Mucosa of descending colon (tissue), 3 donors: ENCODE measurements at regions not wholly inside any gene's neighbourhood (a gene's known extent, or its start where the extent isn't known, plus 50 kb on each side); places are given as distances from the start of the nearest gene placed in this dataset.

Experiments used
- ATAC-seq: fragments of 200-7000 bp; cut with Tn5 transposase; one replicate; pipeline ENCODE4 v1.9.1; 2020; ENCODE audit warnings: mild to moderate bottlenecking, moderate library complexity
- DNase-seq, 3 donors: peaks; one replicate each; pipeline ENCODE4 v3.0.0-alpha.2; 2020
- H3K36me3 ChIP-seq: fragments of 200-600 bp; one replicate; pipeline ENCODE4 v1.8.0; 2021; ENCODE audit warnings: low read depth, mild to moderate bottlenecking
- H3K4me1 ChIP-seq: fragments of 200-600 bp; one replicate; pipeline ENCODE4 v1.8.0; 2021; ENCODE audit warnings: low read depth, mild to moderate bottlenecking
- H3K4me3 ChIP-seq: fragments of 200-600 bp; one replicate; pipeline ENCODE4 v1.8.0; 2021; ENCODE audit warnings: mild to moderate bottlenecking
- H3K9me3 ChIP-seq: fragments of 200-600 bp; one replicate; pipeline ENCODE4 v1.8.0; 2021; ENCODE audit warnings: mild to moderate bottlenecking
- intact Hi-C, 2 donors: fragments of 100-400 bp; cut with DNase I in 1 of 2; cut with micrococcal nuclease in 1 of 2; formaldehyde crosslinking; loops; one replicate each; pipeline versions ENCODE4 v1.11.0 to v1.11.1; 2022; cut with DNase I, micrococcal nuclease
- TF ChIP-seq, protein P1 (sequence below): fragments of 200-600 bp; IDR thresholded peaks from one replicate; pipeline ENCODE4 v1.8.0; 2022; ENCODE audit warnings: antibody characterized with exemption, mild to moderate bottlenecking
- donor health status: DM: no; HTN: no; CAD: no; lungs with moderate emphysema.
- donor health status: DM: no; HTN: no; CAD: no.
- donor health status: DM: no; HTN: yes; CAD: no.

DNA sequence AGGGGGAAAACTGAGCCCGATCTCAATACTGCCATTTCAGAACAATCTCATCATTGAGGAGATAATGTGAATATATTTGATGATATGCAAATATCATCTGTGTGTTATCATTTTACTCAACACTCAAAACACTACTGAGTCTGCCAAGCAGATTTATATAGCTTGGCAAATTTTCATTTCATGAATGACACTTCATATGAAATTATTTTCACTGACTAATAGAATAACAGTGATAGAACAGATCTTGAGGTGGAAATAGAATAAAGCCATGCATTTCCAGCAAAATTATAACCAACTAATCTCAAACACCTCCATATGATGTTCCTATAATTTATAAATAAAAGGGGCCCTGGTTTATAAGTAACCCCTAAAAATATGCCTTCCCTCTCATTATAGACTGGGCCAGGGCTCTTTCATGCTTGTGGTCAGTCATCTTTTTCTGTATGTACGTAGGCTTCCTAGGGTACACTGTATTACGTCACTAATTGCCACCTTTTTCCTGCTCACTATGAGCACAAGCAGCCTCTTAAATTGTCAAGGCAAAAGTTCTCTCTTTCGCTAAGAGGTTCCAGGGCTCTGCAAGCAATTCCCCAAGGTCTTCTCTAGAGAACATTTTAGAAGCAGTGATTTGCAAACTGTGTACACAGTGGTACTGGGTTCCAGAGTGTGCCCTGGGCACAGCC lies 197.1 kb upstream of the FOXN3 start:
- Histone ChIP-seq H3K36me3 (no peaks in the 10 kb centered on the region), H3K4me1 (peaks cover 4% of the 10 kb centered on the region), H3K9me3 (no peaks in the 10 kb centered on the region), H3K4me3 (no peak overlapping the region)
- DNase-seq: no peak
- no peak for ATAC-seq
- TF ChIP-seq, protein P1, sequence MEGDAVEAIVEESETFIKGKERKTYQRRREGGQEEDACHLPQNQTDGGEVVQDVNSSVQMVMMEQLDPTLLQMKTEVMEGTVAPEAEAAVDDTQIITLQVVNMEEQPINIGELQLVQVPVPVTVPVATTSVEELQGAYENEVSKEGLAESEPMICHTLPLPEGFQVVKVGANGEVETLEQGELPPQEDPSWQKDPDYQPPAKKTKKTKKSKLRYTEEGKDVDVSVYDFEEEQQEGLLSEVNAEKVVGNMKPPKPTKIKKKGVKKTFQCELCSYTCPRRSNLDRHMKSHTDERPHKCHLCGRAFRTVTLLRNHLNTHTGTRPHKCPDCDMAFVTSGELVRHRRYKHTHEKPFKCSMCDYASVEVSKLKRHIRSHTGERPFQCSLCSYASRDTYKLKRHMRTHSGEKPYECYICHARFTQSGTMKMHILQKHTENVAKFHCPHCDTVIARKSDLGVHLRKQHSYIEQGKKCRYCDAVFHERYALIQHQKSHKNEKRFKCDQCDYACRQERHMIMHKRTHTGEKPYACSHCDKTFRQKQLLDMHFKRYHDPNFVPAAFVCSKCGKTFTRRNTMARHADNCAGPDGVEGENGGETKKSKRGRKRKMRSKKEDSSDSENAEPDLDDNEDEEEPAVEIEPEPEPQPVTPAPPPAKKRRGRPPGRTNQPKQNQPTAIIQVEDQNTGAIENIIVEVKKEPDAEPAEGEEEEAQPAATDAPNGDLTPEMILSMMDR: no peak
- intact Hi-C loops: no loop called here

DNA sequence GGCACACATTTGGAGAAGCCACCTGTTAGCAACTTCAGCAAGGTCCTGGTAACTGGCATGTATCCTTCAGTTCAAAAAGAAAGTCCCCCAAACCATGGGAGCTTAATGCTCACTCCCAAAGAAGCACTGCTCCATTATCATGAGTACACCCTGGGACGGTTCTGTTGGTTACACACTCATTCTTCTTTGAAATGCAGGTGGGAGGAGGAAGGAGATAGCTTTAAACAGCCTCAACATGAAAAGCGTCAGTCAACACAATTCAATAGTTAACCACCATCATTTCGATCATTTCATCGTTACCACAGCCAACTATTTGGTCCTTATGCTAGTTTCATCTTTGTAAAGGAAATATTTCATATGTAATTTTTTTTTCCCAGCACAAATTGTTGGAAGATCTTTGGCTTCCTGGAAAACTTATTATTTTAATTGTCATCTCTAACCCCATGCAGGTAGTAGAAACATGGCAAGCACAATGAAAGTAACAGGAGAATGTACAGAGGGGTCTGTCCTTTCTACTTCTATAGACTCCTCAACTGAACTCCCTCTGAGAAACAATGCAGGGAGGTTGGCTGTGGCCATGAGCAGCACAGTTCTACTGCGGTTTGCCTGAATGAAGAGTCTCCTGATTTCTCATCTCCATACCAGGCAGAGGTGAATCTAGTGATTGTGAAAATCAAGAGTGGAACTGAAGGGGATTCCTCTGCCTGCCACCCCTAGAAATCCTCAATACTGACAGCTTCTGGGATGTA lies 196.4 kb upstream of the FOXN3 start:
- Histone ChIP-seq H3K9me3 (no peaks in the 10 kb centered on the region), H3K4me1 (peaks cover 4% of the 10 kb centered on the region), H3K36me3 (no peaks in the 10 kb centered on the region), H3K4me3 (no peak overlapping the region)
- TF ChIP-seq, protein P1: no peak
- ATAC-seq (no peak), DNase-seq (no peak)
- intact Hi-C loops: no loop called here

DNA sequence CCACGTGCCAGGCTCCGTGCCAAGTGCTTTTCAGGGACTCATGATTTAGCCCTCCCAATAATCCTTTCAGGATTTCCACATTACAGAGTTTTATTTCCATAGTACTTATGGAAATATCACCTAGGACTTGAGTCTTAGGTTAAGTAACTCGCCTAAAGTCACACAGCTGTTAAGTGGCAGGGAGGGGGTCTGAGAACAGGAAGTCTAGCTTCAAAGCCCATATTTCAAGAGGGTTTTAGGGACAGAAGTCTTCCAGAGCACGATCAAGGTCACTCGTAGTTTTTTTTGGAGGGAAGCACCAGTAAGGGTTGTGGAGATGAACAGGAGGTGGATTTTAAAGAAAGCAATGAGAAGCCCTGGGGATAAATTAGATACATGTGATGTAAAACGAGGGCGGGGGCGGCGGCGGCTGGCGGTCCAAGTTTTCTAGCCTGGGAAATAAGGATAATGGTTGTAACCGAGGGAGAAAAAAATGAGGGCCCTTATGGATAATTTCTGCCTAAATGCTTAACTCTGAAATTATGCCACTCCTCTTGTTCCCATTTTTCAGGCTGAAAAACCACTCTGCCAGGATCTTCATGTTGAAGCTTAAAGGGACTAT lies 192.6 kb upstream of the FOXN3 start:
- ATAC-seq (no peak), DNase-seq (no peak)
- H3K4me3 ChIP-seq: no peak overlapping the region
- TF ChIP-seq, protein P1: no peak
- H3K9me3 ChIP-seq: no peaks in the 10 kb centered on the region
- H3K36me3 ChIP-seq: no peaks in the 10 kb centered on the region
- H3K4me1 ChIP-seq: no peaks in the 10 kb centered on the region
- intact Hi-C loops: no loop called here

DNA sequence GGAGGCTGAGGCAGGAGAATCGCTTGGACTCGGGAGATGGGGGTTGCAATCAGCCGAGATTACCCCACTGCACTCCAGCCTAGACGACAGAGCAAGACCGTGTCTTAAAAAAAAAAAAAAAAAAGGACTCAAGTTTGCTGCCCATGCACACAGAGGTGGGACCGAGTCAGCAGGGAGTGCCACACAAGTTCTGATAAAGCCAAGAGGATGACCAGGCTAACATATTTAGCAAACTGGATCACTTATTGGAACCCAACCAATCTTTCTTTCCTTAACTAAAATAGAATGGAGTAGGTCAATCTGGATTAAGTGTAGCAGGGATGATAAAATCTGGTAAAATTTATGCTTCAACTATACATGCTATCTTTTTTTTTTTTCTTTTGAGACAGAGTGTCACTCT lies 190.4 kb upstream of the FOXN3 start:
- H3K4me3 ChIP-seq: no peak overlapping the region
- TF ChIP-seq, protein P1: no peak
- no peak for DNase-seq
- intact Hi-C loops: no loop called here
- no peaks in the 10 kb centered on the region for H3K36me3 ChIP-seq
- no peak for ATAC-seq
- H3K4me1 ChIP-seq: no peaks in the 10 kb centered on the region
- H3K9me3 ChIP-seq: no peaks in the 10 kb centered on the region

DNA sequence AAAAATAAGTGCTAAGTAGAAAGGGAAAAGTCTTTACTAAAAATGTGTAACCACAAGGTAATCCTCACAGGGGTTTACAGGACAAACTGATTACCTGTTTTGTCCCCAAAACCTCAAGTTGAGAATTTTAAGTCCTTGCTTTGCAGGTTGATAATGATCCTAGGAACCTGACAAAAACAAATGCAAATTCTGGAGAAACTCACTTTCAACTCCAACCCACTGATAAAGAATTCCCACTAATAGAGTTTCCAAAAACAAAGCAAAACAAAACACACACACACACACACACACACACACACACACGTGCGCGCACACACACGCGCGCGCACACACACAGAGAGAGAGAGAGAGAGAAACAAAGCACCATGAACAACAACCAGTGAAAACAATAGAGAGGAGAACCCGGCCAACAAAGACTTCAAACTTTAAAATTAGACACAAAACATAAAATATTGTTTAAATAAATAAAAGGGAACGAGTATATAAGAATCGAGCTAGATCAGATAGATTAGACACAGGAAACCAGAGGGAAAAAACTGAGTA lies 187.0 kb upstream of the FOXN3 start:
- DNase-seq (no peak), ATAC-seq (no peak)
- H3K36me3 ChIP-seq: no peaks in the 10 kb centered on the region
- TF ChIP-seq, protein P1: no peak
- H3K4me3 ChIP-seq: no peak overlapping the region
- H3K4me1 ChIP-seq: no peaks in the 10 kb centered on the region
- intact Hi-C loops: no loop called here
- peaks cover 11% of the 10 kb centered on the region for H3K9me3 ChIP-seq
